ENCODE measurements at regions not wholly inside any gene's neighbourhood (a gene's known extent, or its start where the extent isn't known, plus 50 kb on each side); places are given as distances from the start of the nearest gene placed in this dataset.

GRCh38 chr5:98583586-98583985, 189.9 kb upstream of the RGMB start:
- H3K4me1 Mint-ChIP-seq (ENCODE audit: low read depth) = no peaks in the 10 kb centered on the region
- H3K4me3 Mint-ChIP-seq = no peak overlapping the region
- H3K36me3 Mint-ChIP-seq (ENCODE audit: insufficient read depth in 2 of 2) = no peaks in the 10 kb centered on the region
- no peak for ATAC-seq (replicated peaks in 1 of 2)
- no peaks in the 10 kb centered on the region for H3K9me3 Mint-ChIP-seq
- no peak for DNase-seq
- no peaks in the 10 kb centered on the region for H3K27me3 Mint-ChIP-seq (ENCODE audit: low read depth)
- no peak overlapping the region for H3K27ac Mint-ChIP-seq

DNA sequence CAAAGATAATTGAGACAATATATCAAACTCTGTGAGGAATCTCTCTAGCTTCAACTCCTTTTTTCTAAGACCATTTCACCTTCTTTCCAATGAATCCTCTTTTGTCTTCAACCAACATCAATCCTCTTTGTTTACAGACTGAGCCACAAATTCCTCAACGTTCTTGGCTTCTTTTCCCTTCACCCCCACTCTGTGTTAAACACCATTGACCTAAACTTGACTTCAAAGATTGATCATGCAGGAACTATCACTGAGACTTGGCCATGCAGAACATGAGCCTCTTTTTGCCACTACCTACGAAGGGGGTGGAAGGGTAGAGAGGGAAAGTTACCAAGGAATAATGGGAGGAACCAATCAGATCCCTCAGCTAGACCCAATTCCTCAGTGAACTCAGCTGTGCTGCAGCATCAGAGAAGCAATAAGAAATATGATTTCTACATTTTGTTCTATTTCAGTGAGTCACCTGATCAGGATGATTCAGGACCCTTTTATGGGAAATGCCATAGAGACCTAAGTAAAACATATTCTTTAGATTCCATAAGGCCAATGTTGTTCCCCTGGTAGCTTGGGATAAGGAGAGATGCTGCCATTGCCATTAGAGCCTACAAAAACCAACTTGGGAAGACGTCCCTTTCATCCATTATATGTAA, 187.7 kb upstream of the RGMB start:
- no peak for DNase-seq
- Mint-ChIP-seq H3K27me3 (ENCODE audit: low read depth) (no peaks in the 10 kb centered on the region), H3K9me3 (peaks cover 2% of the 10 kb centered on the region in 2 donors), H3K27ac (no peak overlapping the region), H3K4me3 (no peak overlapping the region), H3K36me3 (ENCODE audit: insufficient read depth in 2 of 2) (no peaks in the 10 kb centered on the region), H3K4me1 (ENCODE audit: low read depth) (no peaks in the 10 kb centered on the region)
- no peak for ATAC-seq (replicated peaks in 1 of 2)

- H3K4me3 Mint-ChIP-seq = no peak overlapping the region
- H3K9me3 Mint-ChIP-seq = peaks cover 2% of the 10 kb centered on the region in 2 donors
- no peaks in the 10 kb centered on the region for H3K27me3 Mint-ChIP-seq (ENCODE audit: low read depth)
- H3K4me1 Mint-ChIP-seq (ENCODE audit: low read depth) = no peaks in the 10 kb centered on the region
- no peak overlapping the region for H3K27ac Mint-ChIP-seq
- no peaks in the 10 kb centered on the region for H3K36me3 Mint-ChIP-seq (ENCODE audit: insufficient read depth in 2 of 2)
- DNase-seq = no peak
- ATAC-seq (replicated peaks in 1 of 2) = no peak
Observed at GRCh38 chr5:98586581-98586980, 186.9 kb upstream of the RGMB start.

DNA sequence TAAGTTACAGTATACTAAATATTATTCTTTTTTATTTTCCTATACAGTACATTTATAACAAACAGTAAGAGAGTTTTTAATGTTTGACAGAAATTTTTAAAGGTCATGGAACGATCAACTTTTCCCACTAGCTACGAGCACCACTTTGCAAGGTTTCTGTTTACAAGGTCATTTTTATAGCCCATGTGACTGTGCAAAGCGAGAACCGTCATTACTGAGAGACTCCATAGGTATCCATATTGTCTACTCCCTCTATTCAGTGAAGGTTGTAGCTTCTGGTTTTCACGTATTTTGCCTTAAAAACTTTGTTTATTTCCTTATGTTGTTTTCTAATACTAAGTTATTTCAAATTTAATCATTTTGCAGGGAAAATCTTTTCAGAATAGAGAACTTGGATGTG, 186.3 kb upstream of the RGMB start:
- H3K4me3 Mint-ChIP-seq = no peak overlapping the region
- H3K4me1 Mint-ChIP-seq (ENCODE audit: low read depth) = no peaks in the 10 kb centered on the region
- ATAC-seq (replicated peaks in 1 of 2) (no peak), DNase-seq (no peak)
- no peaks in the 10 kb centered on the region for H3K36me3 Mint-ChIP-seq (ENCODE audit: insufficient read depth in 2 of 2)
- H3K27me3 Mint-ChIP-seq (ENCODE audit: low read depth) = no peaks in the 10 kb centered on the region
- H3K9me3 Mint-ChIP-seq = peaks cover 2% of the 10 kb centered on the region in 2 donors
- no peak overlapping the region for H3K27ac Mint-ChIP-seq

DNA sequence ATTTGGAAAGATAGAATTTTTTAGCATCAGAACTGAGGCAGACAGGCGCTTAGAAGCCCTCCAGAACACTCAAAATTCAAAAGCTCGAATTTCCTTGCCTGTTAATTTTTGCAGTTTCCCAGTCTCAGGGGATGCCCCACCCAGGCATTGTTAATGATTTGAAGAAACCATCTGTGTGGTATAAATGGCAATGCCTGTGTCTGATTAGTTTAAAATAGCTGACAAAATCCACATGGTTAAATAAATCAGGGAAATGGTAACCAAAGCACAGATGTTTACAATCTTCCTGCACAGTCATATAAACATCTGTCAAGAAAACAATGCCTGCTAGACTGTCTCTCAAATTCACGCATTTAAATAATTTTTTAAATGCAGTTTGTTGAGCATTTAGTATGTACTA, 185.2 kb upstream of the RGMB start:
- DNase-seq = no peak
- Mint-ChIP-seq H3K9me3 (peaks cover 2% of the 10 kb centered on the region in 2 donors), H3K36me3 (ENCODE audit: insufficient read depth in 2 of 2) (no peaks in the 10 kb centered on the region), H3K4me3 (no peak overlapping the region), H3K27ac (no peak overlapping the region), H3K4me1 (ENCODE audit: low read depth) (no peaks in the 10 kb centered on the region), H3K27me3 (ENCODE audit: low read depth) (no peaks in the 10 kb centered on the region)
- no peak for ATAC-seq (replicated peaks in 1 of 2)

DNA sequence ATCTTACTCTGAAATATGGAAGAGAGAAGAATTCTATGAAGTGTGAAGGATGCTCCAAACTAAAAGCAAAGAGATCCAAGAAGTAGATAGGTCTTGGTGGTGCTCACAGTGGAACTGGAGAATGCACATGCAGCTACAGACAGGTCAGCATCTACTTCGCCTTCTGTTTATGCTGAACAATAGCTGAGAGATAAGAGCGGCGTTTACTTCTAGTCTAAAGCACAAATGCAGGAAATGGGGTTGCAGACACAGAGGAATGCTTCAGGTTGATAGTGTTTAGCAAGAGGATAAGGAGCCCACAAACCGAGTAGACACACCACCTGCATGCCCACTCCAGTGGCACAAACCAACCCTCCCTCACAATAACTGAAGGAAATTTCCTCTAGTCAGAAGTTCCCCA, 180.0 kb upstream of the RGMB start:
- Mint-ChIP-seq H3K27ac (no peak overlapping the region), H3K27me3 (ENCODE audit: low read depth) (no peaks in the 10 kb centered on the region), H3K4me3 (no peak overlapping the region), H3K4me1 (ENCODE audit: low read depth) (no peaks in the 10 kb centered on the region), H3K36me3 (ENCODE audit: insufficient read depth in 2 of 2) (no peaks in the 10 kb centered on the region), H3K9me3 (peaks cover 2 to 4% of the 10 kb centered on the region in 2 donors)
- DNase-seq = no peak
- ATAC-seq (replicated peaks in 1 of 2) = no peak

- DNase-seq (no peak), ATAC-seq (replicated peaks in 1 of 2) (no peak)
- Mint-ChIP-seq H3K27ac (no peak overlapping the region), H3K9me3 (peaks cover 4 to 6% of the 10 kb centered on the region in 2 donors), H3K4me1 (ENCODE audit: low read depth) (no peaks in the 10 kb centered on the region), H3K4me3 (no peak overlapping the region), H3K36me3 (ENCODE audit: insufficient read depth in 2 of 2) (no peaks in the 10 kb centered on the region), H3K27me3 (ENCODE audit: low read depth) (no peaks in the 10 kb centered on the region)
Observed at GRCh38 chr5:98594098-98594497, 179.4 kb upstream of the RGMB start.

DNA sequence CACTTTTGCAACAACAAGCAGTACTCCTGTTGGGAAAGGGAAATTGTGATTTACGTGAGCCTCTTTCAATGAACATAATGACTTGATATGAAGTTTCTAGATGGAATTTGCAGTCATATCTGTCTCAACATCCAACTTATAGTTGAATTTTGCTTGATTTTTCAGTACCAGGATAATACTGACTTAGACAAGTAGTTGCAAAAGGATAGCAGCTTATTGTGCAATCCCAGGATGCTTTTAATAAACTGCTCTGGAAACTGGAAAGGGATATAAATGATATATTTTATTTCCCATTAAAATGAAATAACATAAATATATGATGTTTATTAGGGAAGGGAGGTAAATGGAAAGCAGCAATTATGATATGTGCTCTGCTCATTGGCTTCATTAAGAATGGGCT, 174.4 kb upstream of the RGMB start:
- Mint-ChIP-seq H3K27me3 (ENCODE audit: low read depth) (peaks cover 7% of the 10 kb centered on the region), H3K36me3 (ENCODE audit: insufficient read depth in 2 of 2) (peaks cover 0 to 1% of the 10 kb centered on the region in 2 donors), H3K4me1 (ENCODE audit: low read depth) (no peaks in the 10 kb centered on the region), H3K9me3 (peaks cover 8 to 15% of the 10 kb centered on the region in 2 donors), H3K4me3 (no peak overlapping the region), H3K27ac (no peak overlapping the region)
- ATAC-seq (replicated peaks in 1 of 2) = no peak
- DNase-seq = no peak

GRCh38 chr5:98602534-98603112, 170.8 kb upstream of the RGMB start:
- H3K9me3 Mint-ChIP-seq = peaks cover 8 to 13% of the 10 kb centered on the region in 2 donors
- no peak overlapping the region for H3K4me3 Mint-ChIP-seq
- H3K4me1 Mint-ChIP-seq (ENCODE audit: low read depth) = no peaks in the 10 kb centered on the region
- peaks cover 7% of the 10 kb centered on the region for H3K27me3 Mint-ChIP-seq (ENCODE audit: low read depth)
- peaks cover 0 to 1% of the 10 kb centered on the region in 2 donors for H3K36me3 Mint-ChIP-seq (ENCODE audit: insufficient read depth in 2 of 2)
- DNase-seq = no peak
- ATAC-seq (replicated peaks in 1 of 2) = no peak
- H3K27ac Mint-ChIP-seq = no peak overlapping the region

GRCh38 chr5:98603456-98603855, 170.0 kb upstream of the RGMB start:
- Mint-ChIP-seq H3K4me1 (ENCODE audit: low read depth) (no peaks in the 10 kb centered on the region), H3K4me3 (no peak overlapping the region), H3K27ac (no peak overlapping the region), H3K36me3 (ENCODE audit: insufficient read depth in 2 of 2) (peaks cover 0 to 1% of the 10 kb centered on the region in 2 donors), H3K9me3 (peaks cover 8 to 13% of the 10 kb centered on the region in 2 donors), H3K27me3 (ENCODE audit: low read depth) (peaks cover 7% of the 10 kb centered on the region)
- ATAC-seq (replicated peaks in 1 of 2) (no peak), DNase-seq (no peak)

DNA sequence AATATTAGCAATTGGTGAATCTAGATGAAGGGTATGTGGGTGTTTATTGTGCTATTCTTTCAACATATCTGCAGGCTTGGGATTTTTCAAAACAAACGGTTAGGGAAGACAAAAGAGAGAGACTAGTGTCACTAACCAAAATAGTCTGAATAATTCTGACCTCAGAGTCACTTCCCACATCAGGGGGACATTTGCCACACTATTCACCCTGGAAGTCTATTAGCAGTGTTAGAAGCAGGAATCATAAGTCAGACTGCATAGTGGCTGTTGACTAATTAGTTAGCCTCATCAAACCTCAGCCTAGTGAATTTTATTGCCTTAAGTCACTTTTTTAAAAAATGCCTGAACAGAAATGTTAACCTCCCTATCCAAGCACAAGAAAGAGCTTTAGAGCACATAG, 169.2 kb upstream of the RGMB start:
- Mint-ChIP-seq H3K27ac (no peak overlapping the region), H3K4me1 (ENCODE audit: low read depth) (no peaks in the 10 kb centered on the region), H3K27me3 (ENCODE audit: low read depth) (peaks cover 7% of the 10 kb centered on the region), H3K4me3 (no peak overlapping the region), H3K9me3 (peaks cover 6 to 11% of the 10 kb centered on the region in 2 donors), H3K36me3 (ENCODE audit: insufficient read depth in 2 of 2) (peaks cover 0 to 1% of the 10 kb centered on the region in 2 donors)
- ATAC-seq (replicated peaks in 1 of 2) (no peak), DNase-seq (no peak)

- Mint-ChIP-seq H3K9me3 (peaks cover 6 to 10% of the 10 kb centered on the region in 2 donors), H3K27me3 (ENCODE audit: low read depth) (peaks cover 6% of the 10 kb centered on the region), H3K4me3 (no peak overlapping the region), H3K27ac (no peak overlapping the region), H3K4me1 (ENCODE audit: low read depth) (no peaks in the 10 kb centered on the region), H3K36me3 (ENCODE audit: insufficient read depth in 2 of 2) (peaks cover 0 to 1% of the 10 kb centered on the region in 2 donors)
- DNase-seq = no peak
- ATAC-seq (replicated peaks in 1 of 2) = no peak
Observed at GRCh38 chr5:98604721-98605425, 168.6 kb upstream of the RGMB start.

DNA sequence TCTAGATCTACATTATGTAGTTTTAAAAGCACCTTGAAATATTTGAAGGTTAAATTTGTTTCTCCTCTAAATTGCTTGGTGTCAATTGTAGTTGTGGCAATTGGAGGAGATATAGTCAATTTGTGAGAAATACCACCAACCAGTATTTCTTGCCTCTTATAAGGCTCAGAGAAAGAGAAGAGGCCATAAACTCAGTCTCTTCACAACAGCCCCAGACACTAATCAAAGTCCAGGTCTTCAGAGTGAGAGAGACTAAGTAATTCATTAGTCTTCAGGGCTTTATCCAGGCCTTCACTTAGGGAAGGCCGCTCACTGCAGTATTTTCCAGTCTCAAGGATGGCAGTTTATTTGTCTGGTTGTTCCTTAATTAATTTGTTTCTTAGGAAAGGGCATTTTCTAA, 168.0 kb upstream of the RGMB start:
- no peak for DNase-seq
- Mint-ChIP-seq H3K4me3 (no peak overlapping the region), H3K27me3 (ENCODE audit: low read depth) (peaks cover 4% of the 10 kb centered on the region), H3K4me1 (ENCODE audit: low read depth) (no peaks in the 10 kb centered on the region), H3K9me3 (peaks cover 4 to 5% of the 10 kb centered on the region in 2 donors), H3K36me3 (ENCODE audit: insufficient read depth in 2 of 2) (no peaks in the 10 kb centered on the region), H3K27ac (no peak overlapping the region)
- no peak for ATAC-seq (replicated peaks in 1 of 2)
